OCI-LY3 (cell line): ENCODE measurements at regions not wholly inside any gene's neighbourhood (a gene's known extent, or its start where the extent isn't known, plus 50 kb on each side); places are given as distances from the start of the nearest gene placed in this dataset.

Experiments used
- H2AFZ ChIP-seq: fragments of 200-600, 300-600 bp; shearing (Covaris generic); 2 replicates; pipeline ENCODE4 v1.6.0; 2014; ENCODE audit warnings: antibody characterized with exemption, low read depth, low read length
- H3K27ac ChIP-seq: fragments of 200-600, 300-600 bp; sonication (generic); 2 replicates; pipeline ENCODE4 v1.5.1; 2014; ENCODE audit warnings: mild to moderate bottlenecking, low read length, moderate library complexity, mixed read lengths
- H3K27me3 ChIP-seq: fragments of 200-600, 300-600 bp; sonication (generic); 2 replicates; pipeline ENCODE4 v1.6.1; 2014; ENCODE audit warnings: low read depth, low read length, mixed read lengths
- H3K36me3 ChIP-seq: fragments of 200-600, 300-600 bp; sonication (generic); replicated peaks from 2 replicates; pipeline ENCODE3; 2014; ENCODE audit warnings: low read depth, low read length, mixed read lengths
- H3K4me1 ChIP-seq: fragments of 300-600, 200-600 bp; sonication (generic); 2 replicates; pipeline ENCODE4 v1.6.1; 2014; ENCODE audit warnings: low read length, mixed read lengths
- H3K4me2 ChIP-seq: fragments of 200-600, 300-600 bp; sonication (generic); 2 replicates; pipeline ENCODE4 v1.6.1; 2014; ENCODE audit warnings: low read length, mixed read lengths
- H3K4me3 ChIP-seq: fragments of 300-600, 200-600 bp; sonication (generic); 2 replicates; pipeline ENCODE4 v1.5.1; 2014; ENCODE audit warnings: antibody characterized with exemption, mild to moderate bottlenecking, low read length, moderate library complexity
- H3K79me2 ChIP-seq: fragments of 300-600, 200-600 bp; shearing (Covaris generic); 2 replicates; pipeline ENCODE4 v1.6.1; 2014; ENCODE audit warnings: mild to moderate bottlenecking, low read length, mixed read lengths
- H3K9ac ChIP-seq: fragments of 300-600, 200-600 bp; shearing (Covaris generic); 2 replicates; pipeline ENCODE4 v1.6.0; 2014; ENCODE audit warnings: mild to moderate bottlenecking, low read length, moderate library complexity
- H3K9me3 ChIP-seq: fragments of 200-600, 300-600 bp; shearing (Covaris generic); 2 replicates; pipeline ENCODE4 v1.6.1; 2014; ENCODE audit warnings: low read length, mixed read lengths; ENCODE audit not compliant: insufficient read depth
- H4K20me1 ChIP-seq: fragments of 200-600, 300-600 bp; sonication (generic); 2 replicates; pipeline ENCODE4 v1.6.1; 2016; ENCODE audit warnings: low read length, mixed read lengths; ENCODE audit not compliant: insufficient read depth
- CTCF ChIP-seq: fragments of 200-600, 300-600 bp; sonication (generic); IDR thresholded peaks from 2 replicates; pipeline ENCODE4 v1.5.1; 2014; ENCODE audit warnings: antibody characterized with exemption, low read length, low read depth
- EZH2phosphoT487 ChIP-seq: fragments of 200-600 bp; shearing (Covaris generic); IDR thresholded peaks from 2 replicates; pipeline ENCODE4 v1.6.1; 2018; ENCODE audit warnings: antibody characterized with exemption, mixed run types, low read depth

DNA sequence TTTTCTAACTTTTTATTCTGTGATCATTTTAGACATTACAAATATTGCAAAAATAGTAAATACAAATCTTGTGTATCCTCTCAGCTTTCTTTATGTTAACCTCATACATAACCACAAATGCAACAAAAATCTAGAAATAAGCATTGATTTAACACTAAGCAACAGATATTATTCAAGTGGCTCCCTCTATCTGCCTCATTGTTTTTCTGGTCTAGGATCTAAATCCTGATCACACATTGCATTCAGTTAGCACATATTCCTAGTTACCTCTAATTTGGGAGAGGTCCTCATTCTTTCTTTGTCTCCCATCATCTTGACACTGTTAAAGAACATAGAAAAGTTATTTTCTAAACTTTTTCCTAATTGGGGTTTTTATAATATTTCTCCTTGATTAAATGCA lies 1126.0 kb downstream of the ROBO2 start:
- Histone ChIP-seq H3K9ac (no peak overlapping the region), H2AFZ (no peak overlapping the region), H3K4me3 (no peak overlapping the region), H4K20me1 (no peaks in the 10 kb centered on the region), H3K79me2 (no peaks in the 10 kb centered on the region), H3K9me3 (no peaks in the 10 kb centered on the region), H3K4me2 (no peak overlapping the region), H3K36me3 (no peaks in the 10 kb centered on the region), H3K4me1 (no peaks in the 10 kb centered on the region), H3K27ac (no peak overlapping the region), H3K27me3 (no peaks in the 10 kb centered on the region)
- no peak for TF ChIP-seq EZH2phosphoT487
- TF ChIP-seq CTCF: peak; percentile 60

DNA sequence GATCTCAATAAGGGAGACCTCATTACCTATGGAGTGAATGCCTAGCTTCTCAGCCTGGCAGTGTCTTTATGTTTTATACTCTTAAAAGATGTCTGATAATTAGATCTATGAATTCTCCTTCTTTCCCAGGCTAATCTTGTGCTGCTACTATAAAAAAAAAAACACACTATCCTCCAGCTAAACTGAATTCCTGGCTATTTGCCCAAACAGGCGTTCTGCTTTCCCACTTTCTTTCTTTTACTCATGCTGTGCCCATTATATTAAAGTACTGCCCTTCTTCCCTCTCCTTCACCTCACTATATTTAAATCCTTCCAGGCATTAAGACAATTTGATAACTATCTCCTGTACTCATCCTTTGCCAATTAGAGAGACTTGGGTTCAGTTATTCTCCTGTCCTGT lies 1134.9 kb downstream of the ROBO2 start:
- no peak for TF ChIP-seq EZH2phosphoT487
- TF ChIP-seq CTCF: no peak
- Histone ChIP-seq H3K27ac (no peak overlapping the region), H3K9ac (no peak overlapping the region), H3K27me3 (no peaks in the 10 kb centered on the region), H3K79me2 (no peaks in the 10 kb centered on the region), H2AFZ (no peak overlapping the region), H3K4me3 (no peak overlapping the region), H3K36me3 (no peaks in the 10 kb centered on the region), H3K9me3 (no peaks in the 10 kb centered on the region), H4K20me1 (no peaks in the 10 kb centered on the region), H3K4me2 (no peak overlapping the region), H3K4me1 (no peaks in the 10 kb centered on the region)

DNA sequence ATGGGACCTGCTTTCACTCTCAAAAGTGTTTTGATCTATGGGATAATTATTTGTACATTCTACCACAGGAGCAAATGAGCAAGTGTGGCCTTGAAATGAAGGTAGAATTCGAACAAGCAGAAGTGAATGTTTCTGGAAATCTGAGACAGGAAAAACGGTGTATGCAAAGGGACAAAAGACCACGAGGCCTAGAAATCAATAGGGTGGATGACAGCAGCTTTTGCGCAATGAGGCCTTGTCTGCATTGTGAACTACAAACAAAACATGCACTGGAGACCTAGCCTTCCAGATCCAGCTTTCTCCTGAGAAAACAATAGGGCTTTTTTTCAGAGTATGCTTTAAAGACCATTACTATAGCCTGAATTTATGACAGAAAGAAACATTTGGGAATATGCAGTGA lies 1137.0 kb downstream of the ROBO2 start:
- no peak overlapping the region for H3K27ac ChIP-seq
- TF ChIP-seq EZH2phosphoT487: no peak
- TF ChIP-seq CTCF: no peak
- no peak overlapping the region for H3K4me3 ChIP-seq
- H3K9me3 ChIP-seq: no peaks in the 10 kb centered on the region
- H4K20me1 ChIP-seq: no peaks in the 10 kb centered on the region
- H3K4me2 ChIP-seq: no peak overlapping the region
- no peak overlapping the region for H3K9ac ChIP-seq
- H3K4me1 ChIP-seq: no peaks in the 10 kb centered on the region
- no peaks in the 10 kb centered on the region for H3K79me2 ChIP-seq
- H3K27me3 ChIP-seq: no peaks in the 10 kb centered on the region
- no peaks in the 10 kb centered on the region for H3K36me3 ChIP-seq
- no peak overlapping the region for H2AFZ ChIP-seq

DNA sequence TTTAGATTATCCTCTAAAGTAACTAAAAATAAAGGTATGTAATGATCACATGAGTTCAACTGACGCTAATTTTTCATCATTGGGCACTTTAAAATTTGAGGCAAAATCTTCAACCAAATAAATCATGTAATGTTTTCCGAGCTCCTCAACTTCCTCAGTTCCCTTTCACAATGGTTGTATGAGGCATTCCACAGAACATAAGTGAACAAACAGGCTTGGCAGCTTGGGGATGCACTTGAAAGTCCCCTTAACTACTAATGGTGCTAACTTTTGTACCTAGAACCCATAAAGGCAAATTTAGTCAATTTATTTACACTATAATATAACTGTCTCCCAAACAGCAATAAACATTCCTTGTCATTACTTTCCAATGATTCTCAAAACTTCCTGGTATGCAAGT lies 1137.9 kb downstream of the ROBO2 start:
- H3K36me3 ChIP-seq: no peaks in the 10 kb centered on the region
- no peak overlapping the region for H3K4me2 ChIP-seq
- H3K27me3 ChIP-seq: no peaks in the 10 kb centered on the region
- no peak overlapping the region for H3K27ac ChIP-seq
- H3K9ac ChIP-seq: no peak overlapping the region
- H4K20me1 ChIP-seq: no peaks in the 10 kb centered on the region
- H3K79me2 ChIP-seq: no peaks in the 10 kb centered on the region
- H3K4me1 ChIP-seq: no peaks in the 10 kb centered on the region
- TF ChIP-seq EZH2phosphoT487: no peak
- TF ChIP-seq CTCF: no peak
- no peaks in the 10 kb centered on the region for H3K9me3 ChIP-seq
- no peak overlapping the region for H2AFZ ChIP-seq
- H3K4me3 ChIP-seq: no peak overlapping the region
